Smooth muscle cell (in vitro differentiated cells): ENCODE measurements at regions not wholly inside any gene's neighbourhood (a gene's known extent, or its start where the extent isn't known, plus 50 kb on each side); places are given as distances from the start of the nearest gene placed in this dataset.

Experiments used
- DNase-seq: peaks from one replicate; lab custom pipeline; 2025; ENCODE audit not compliant: unreplicated experiment; lab: John Stamatoyannopoulos, UW
- H2AFZ ChIP-seq: fragments of 200-600 bp; sonication (generic); 2 replicates; pipeline ENCODE4 v1.6.0; 2016; ENCODE audit warnings: antibody characterized with exemption, low read depth, mild to moderate bottlenecking
- H3F3A ChIP-seq: fragments of 200-600 bp; sonication (generic); 2 replicates; pipeline ENCODE4 v1.6.0; 2017; ENCODE audit warnings: antibody characterized with exemption, low read depth
- H3K27ac ChIP-seq: fragments of 200-600 bp; sonication (generic); 2 replicates; pipeline ENCODE4 v1.5.1; 2016; ENCODE audit warnings: low read depth, mild to moderate bottlenecking
- H3K27me3 ChIP-seq: fragments of 200-600 bp; sonication (generic); 2 replicates; pipeline ENCODE4 v1.6.1; 2016; ENCODE audit warnings: low read depth, mild to moderate bottlenecking
- H3K36me3 ChIP-seq: fragments of 200-600 bp; sonication (generic); 2 replicates; pipeline ENCODE4 v1.5.1; 2016; ENCODE audit warnings: low read depth
- H3K4me1 ChIP-seq: fragments of 200-600 bp; sonication (generic); 2 replicates; pipeline ENCODE4 v1.5.1; 2016; ENCODE audit warnings: low read depth
- H3K4me2 ChIP-seq: fragments of 200-600 bp; sonication (generic); 2 replicates; pipeline ENCODE4 v1.6.0; 2016; ENCODE audit warnings: mild to moderate bottlenecking
- H3K4me3 ChIP-seq: fragments of 200-600 bp; sonication (generic); 2 replicates; pipeline ENCODE4 v1.5.1; 2016; ENCODE audit warnings: mild to moderate bottlenecking
- H3K79me2 ChIP-seq: fragments of 200-600 bp; sonication (generic); 2 replicates; pipeline ENCODE4 v1.6.0; 2016; ENCODE audit warnings: low read depth, mild to moderate bottlenecking
- H3K9ac ChIP-seq: fragments of 200-600 bp; sonication (generic); 2 replicates; pipeline ENCODE4 v1.6.0; 2016; ENCODE audit warnings: low read depth
- H3K9me3 ChIP-seq: fragments of 200-600 bp; sonication (generic); replicated peaks from 2 replicates; pipeline ENCODE4 v1.5.1; 2016; ENCODE audit warnings: low read depth
- H4K20me1 ChIP-seq: fragments of 200-600 bp; sonication (generic); 2 replicates; pipeline ENCODE4 v1.6.0; 2016; ENCODE audit warnings: low read depth
- WGBS: methylation state at CpG from one replicate; pipeline ENCODE4 v1.1.7; 2016; ENCODE audit warnings: low lambda C conversion rate; 5-methylcytosine and 5-hydroxymethylcytosine counted together
- TF ChIP-seq, protein P1 (sequence below): fragments of 200-600 bp; sonication (generic); IDR thresholded peaks from 2 replicates; pipeline ENCODE4 v1.5.1; 2017; ENCODE audit warnings: borderline replicate concordance, mild to moderate bottlenecking, antibody characterized with exemption; ENCODE audit not compliant: insufficient read depth, poor library complexity, severe bottlenecking

DNA sequence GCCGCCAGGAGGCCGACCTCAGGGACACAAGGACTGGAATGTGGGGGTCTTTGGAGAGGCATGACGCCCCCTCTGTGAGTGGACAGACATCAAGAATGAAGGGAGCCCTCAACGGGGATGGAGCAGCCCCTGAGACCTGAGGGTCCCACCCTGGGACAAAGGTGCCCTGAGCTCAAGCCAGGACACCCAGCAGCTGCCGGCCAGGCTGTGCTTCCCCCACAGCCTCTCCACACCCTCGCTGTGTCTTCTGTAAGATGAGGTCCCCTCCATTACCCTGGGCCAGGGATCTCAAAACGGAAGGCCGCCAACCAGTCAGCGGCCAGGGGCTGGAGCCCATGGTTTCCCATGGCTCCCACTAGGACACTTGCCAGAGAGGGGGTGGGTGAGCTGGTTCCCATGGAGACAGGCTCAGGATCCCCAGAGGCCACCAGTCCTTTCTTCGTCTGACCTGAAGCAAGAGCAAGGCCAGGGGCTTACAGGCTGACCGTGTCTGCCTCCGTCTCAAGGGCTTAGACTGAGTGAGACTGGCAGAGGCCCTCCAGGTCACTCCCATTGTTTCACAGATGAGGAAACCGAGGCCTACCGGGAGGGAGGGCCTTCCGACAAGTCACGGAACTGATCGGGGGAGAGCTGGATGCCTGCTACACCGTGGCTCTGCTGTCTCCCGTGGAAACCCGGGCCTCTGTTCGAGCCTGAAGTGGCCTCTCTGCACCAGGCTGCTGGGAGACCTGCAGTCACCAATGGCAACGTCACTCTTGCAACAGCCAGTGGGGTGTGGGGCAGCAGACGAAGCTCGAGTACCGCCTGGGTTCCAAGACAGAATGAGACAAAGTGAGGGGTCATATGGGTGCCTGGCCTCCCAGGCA is 91.7 kb upstream of the DIO3 start:
- H3K4me1 ChIP-seq, result no peaks in the 10 kb centered on the region
- no peaks in the 10 kb centered on the region for H3K36me3 ChIP-seq
- H3K9ac ChIP-seq, result no peak overlapping the region
- H3K4me3 ChIP-seq, result no peak overlapping the region
- H3K27me3 ChIP-seq, result no peaks in the 10 kb centered on the region
- no peak overlapping the region for H3K4me2 ChIP-seq
- H3K9me3 ChIP-seq, result no peaks in the 10 kb centered on the region
- DNase-seq, result no peak
- WGBS, result 92% methylated on average over 25 of the region's 25 CpGs
- TF ChIP-seq, protein P1, sequence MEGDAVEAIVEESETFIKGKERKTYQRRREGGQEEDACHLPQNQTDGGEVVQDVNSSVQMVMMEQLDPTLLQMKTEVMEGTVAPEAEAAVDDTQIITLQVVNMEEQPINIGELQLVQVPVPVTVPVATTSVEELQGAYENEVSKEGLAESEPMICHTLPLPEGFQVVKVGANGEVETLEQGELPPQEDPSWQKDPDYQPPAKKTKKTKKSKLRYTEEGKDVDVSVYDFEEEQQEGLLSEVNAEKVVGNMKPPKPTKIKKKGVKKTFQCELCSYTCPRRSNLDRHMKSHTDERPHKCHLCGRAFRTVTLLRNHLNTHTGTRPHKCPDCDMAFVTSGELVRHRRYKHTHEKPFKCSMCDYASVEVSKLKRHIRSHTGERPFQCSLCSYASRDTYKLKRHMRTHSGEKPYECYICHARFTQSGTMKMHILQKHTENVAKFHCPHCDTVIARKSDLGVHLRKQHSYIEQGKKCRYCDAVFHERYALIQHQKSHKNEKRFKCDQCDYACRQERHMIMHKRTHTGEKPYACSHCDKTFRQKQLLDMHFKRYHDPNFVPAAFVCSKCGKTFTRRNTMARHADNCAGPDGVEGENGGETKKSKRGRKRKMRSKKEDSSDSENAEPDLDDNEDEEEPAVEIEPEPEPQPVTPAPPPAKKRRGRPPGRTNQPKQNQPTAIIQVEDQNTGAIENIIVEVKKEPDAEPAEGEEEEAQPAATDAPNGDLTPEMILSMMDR, result no peak
- H3F3A ChIP-seq, result no peaks in the 10 kb centered on the region
- no peaks in the 10 kb centered on the region for H4K20me1 ChIP-seq
- H3K27ac ChIP-seq, result no peak overlapping the region
- H3K79me2 ChIP-seq, result no peaks in the 10 kb centered on the region
- no peak overlapping the region for H2AFZ ChIP-seq

DNA sequence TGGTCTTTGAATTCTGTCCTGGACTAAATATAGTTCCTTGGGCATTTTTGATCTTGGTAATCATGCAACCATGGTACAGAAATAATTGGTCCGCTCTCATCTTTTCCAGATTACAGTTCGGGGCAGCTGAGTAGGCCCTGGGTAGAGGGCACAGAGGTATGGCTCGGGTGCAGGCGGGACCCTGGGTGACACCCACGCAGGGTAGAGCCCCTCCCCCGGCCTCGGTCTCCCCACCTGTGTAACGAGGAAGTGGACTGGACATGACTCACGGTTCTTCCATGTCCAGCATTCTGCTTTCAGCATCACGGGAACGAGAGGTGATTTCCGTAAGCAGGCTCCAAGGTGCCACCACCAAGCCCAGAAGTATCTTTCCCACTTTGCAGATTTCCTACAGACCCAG is 91.0 kb upstream of the DIO3 start:
- TF ChIP-seq, protein P1, result no peak
- H3K79me2 ChIP-seq, result no peaks in the 10 kb centered on the region
- no peak overlapping the region for H3K4me3 ChIP-seq
- H3K27me3 ChIP-seq, result no peaks in the 10 kb centered on the region
- no peak for DNase-seq
- no peaks in the 10 kb centered on the region for H3K9me3 ChIP-seq
- H3K4me1 ChIP-seq, result no peaks in the 10 kb centered on the region
- no peaks in the 10 kb centered on the region for H3F3A ChIP-seq
- H3K36me3 ChIP-seq, result no peaks in the 10 kb centered on the region
- no peak overlapping the region for H2AFZ ChIP-seq
- no peak overlapping the region for H3K4me2 ChIP-seq
- WGBS, result 91% methylated on average over 12 of the region's 12 CpGs
- no peak overlapping the region for H3K9ac ChIP-seq
- no peaks in the 10 kb centered on the region for H4K20me1 ChIP-seq
- no peak overlapping the region for H3K27ac ChIP-seq

DNA sequence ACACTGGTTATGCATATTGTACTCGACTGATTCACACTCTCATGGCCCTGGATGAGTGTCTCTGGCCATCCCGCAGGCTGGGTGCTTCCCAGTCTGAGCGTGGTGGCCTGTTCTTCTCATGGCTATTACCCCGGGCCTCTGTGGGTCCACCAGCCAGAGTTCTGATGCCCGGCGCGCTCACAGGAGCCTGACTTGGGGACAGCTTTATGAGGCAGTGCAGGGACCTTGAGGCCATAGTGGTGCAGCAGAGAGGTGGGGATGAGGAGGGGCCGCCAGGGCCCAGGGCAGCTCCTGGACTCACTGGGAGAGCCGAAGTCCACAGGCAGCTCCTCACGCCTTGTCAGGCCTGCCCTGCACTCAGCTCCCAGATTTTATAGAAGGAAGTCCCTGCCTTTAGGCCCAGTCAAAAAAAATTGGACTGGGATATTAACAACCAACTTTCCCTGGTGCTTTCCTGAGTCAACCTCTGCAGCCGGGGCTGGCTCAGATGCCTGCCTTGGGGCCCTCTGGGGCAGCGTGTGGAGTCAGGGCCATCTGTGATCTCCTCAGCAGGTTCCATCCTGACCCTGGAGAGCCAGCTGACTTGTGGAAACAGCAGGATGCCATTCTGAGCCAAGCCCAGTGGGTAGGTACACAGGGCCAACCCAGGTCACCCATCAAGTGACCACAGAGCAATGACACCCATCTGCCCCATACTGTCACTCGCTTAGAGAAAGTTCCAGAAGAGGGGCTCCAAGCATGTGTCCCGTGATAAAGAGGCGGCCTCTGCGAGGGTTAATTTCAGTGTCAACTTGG is 89.4 kb upstream of the DIO3 start:
- Histone ChIP-seq H3K27ac (no peak overlapping the region), H4K20me1 (no peaks in the 10 kb centered on the region), H3K4me1 (no peaks in the 10 kb centered on the region), H3K9ac (no peak overlapping the region), H3K9me3 (no peaks in the 10 kb centered on the region), H3K27me3 (no peaks in the 10 kb centered on the region), H2AFZ (no peak overlapping the region), H3K4me2 (no peak overlapping the region), H3F3A (no peaks in the 10 kb centered on the region), H3K36me3 (no peaks in the 10 kb centered on the region), H3K79me2 (no peaks in the 10 kb centered on the region), H3K4me3 (no peak overlapping the region)
- 84% methylated on average over 16 of the region's 16 CpGs for WGBS
- TF ChIP-seq, protein P1, result no peak
- DNase-seq, result no peak

DNA sequence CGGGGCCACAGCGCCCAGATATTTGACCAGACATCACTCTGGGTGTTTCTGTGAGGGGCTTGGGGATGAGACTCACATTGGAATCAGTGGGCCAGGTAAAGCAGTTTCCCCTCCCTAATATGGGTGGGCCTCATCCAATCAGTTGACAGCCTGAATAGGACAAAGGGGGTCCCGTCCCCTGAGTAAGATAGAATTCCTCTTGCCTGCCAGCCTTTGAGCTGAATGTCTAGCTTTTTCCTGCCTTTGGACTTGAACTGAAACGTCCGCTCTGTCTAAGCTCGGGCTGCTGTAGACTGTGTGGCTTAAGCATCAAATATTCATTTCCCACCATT is 88.8 kb upstream of the DIO3 start:
- no peaks in the 10 kb centered on the region for H3K27me3 ChIP-seq
- TF ChIP-seq, protein P1, result no peak
- no peaks in the 10 kb centered on the region for H3K4me1 ChIP-seq
- H3K4me3 ChIP-seq, result no peak overlapping the region
- no peak overlapping the region for H2AFZ ChIP-seq
- WGBS, result 81% methylated on average over 6 of the region's 6 CpGs
- DNase-seq, result no peak
- no peaks in the 10 kb centered on the region for H3F3A ChIP-seq
- H3K9ac ChIP-seq, result no peak overlapping the region
- H3K4me2 ChIP-seq, result no peak overlapping the region
- H3K27ac ChIP-seq, result no peak overlapping the region
- H3K9me3 ChIP-seq, result no peaks in the 10 kb centered on the region
- H3K36me3 ChIP-seq, result no peaks in the 10 kb centered on the region
- H4K20me1 ChIP-seq, result no peaks in the 10 kb centered on the region
- no peaks in the 10 kb centered on the region for H3K79me2 ChIP-seq
